Activated naive CD8-positive, alpha-beta T cell (primary cell): ENCODE measurements at regions not wholly inside any gene's neighbourhood (a gene's known extent, or its start where the extent isn't known, plus 50 kb on each side); places are given as distances from the start of the nearest gene placed in this dataset.
"Not testable (repeated sequence)": the region's sequence is repeated elsewhere in the genome, so short reads cannot be mapped to it uniquely, and the experiment has no call there.

Source experiments
- H3K27ac Mint-ChIP-seq: one replicate; pipeline ENCODE4 v1.8.0; 2021; ENCODE audit warnings: mixed read lengths
- H3K27me3 Mint-ChIP-seq: one replicate; pipeline ENCODE4 v1.8.0; 2021; ENCODE audit warnings: mixed read lengths
- H3K36me3 Mint-ChIP-seq: one replicate; pipeline ENCODE4 v1.8.0; 2021; ENCODE audit warnings: mixed read lengths
- H3K4me1 Mint-ChIP-seq: one replicate; pipeline ENCODE4 v1.8.0; 2021; ENCODE audit warnings: low read depth, mixed read lengths
- H3K4me3 Mint-ChIP-seq: one replicate; pipeline ENCODE4 v1.8.0; 2021; ENCODE audit warnings: mild to moderate bottlenecking, mixed read lengths
- H3K9me3 Mint-ChIP-seq: one replicate; pipeline ENCODE4 v1.8.0; 2021; ENCODE audit warnings: low read depth, mixed read lengths

- peaks cover 4% of the 10 kb centered on the region for H3K27me3 Mint-ChIP-seq
- no peak overlapping the region for H3K4me3 Mint-ChIP-seq
- H3K9me3 Mint-ChIP-seq, result no peaks in the 10 kb centered on the region
- no peak overlapping the region for H3K27ac Mint-ChIP-seq
- no peaks in the 10 kb centered on the region for H3K4me1 Mint-ChIP-seq
- H3K36me3 Mint-ChIP-seq, result no peaks in the 10 kb centered on the region
These were observed 426.5 kb upstream of the NFE2L3 start for GRCh38 chr7:25725451-25725850.

- H3K9me3 Mint-ChIP-seq, result no peaks in the 10 kb centered on the region
- H3K27ac Mint-ChIP-seq, result no peak overlapping the region
- no peaks in the 10 kb centered on the region for H3K4me1 Mint-ChIP-seq
- H3K4me3 Mint-ChIP-seq, result no peak overlapping the region
- no peaks in the 10 kb centered on the region for H3K36me3 Mint-ChIP-seq
- peaks cover 4% of the 10 kb centered on the region for H3K27me3 Mint-ChIP-seq
These were observed 425.7 kb upstream of the NFE2L3 start for GRCh38 chr7:25726170-25726780.

- no peaks in the 10 kb centered on the region for H3K4me1 Mint-ChIP-seq
- H3K27me3 Mint-ChIP-seq, result peaks cover 4% of the 10 kb centered on the region
- H3K27ac Mint-ChIP-seq, result no peak overlapping the region
- no peaks in the 10 kb centered on the region for H3K9me3 Mint-ChIP-seq
- H3K4me3 Mint-ChIP-seq, result no peak overlapping the region
- no peaks in the 10 kb centered on the region for H3K36me3 Mint-ChIP-seq
These were observed 425.2 kb upstream of the NFE2L3 start for GRCh38 chr7:25726781-25727311.

- Mint-ChIP-seq H3K4me3 (no peak overlapping the region), H3K4me1 (no peaks in the 10 kb centered on the region), H3K36me3 (no peaks in the 10 kb centered on the region), H3K9me3 (no peaks in the 10 kb centered on the region), H3K27ac (no peak overlapping the region), H3K27me3 (peaks cover 4% of the 10 kb centered on the region)
These were observed 424.6 kb upstream of the NFE2L3 start for GRCh38 chr7:25727446-25727845.

- Mint-ChIP-seq H3K27me3 (peaks cover 4% of the 10 kb centered on the region), H3K4me3 (no peak overlapping the region)
These were observed 424.1 kb upstream of the NFE2L3 start for GRCh38 chr7:25727876-25728275.

GRCh38 chr7:25731068-25731845 is 420.7 kb upstream of the NFE2L3 start:
- H3K27me3 Mint-ChIP-seq, result peaks cover 7% of the 10 kb centered on the region
- H3K9me3 Mint-ChIP-seq, result no peaks in the 10 kb centered on the region
- no peak overlapping the region for H3K4me3 Mint-ChIP-seq
- no peak overlapping the region for H3K27ac Mint-ChIP-seq
- H3K4me1 Mint-ChIP-seq, result no peaks in the 10 kb centered on the region
- no peaks in the 10 kb centered on the region for H3K36me3 Mint-ChIP-seq

More at GRCh38 chr7:25727876-25728275, 424.1 kb upstream of the NFE2L3 start:
- Mint-ChIP-seq H3K36me3 (no peaks in the 10 kb centered on the region), H3K4me1 (no peaks in the 10 kb centered on the region), H3K9me3 (no peaks in the 10 kb centered on the region), H3K27ac (no peak overlapping the region)

- no peaks in the 10 kb centered on the region for H3K4me1 Mint-ChIP-seq
- no peaks in the 10 kb centered on the region for H3K36me3 Mint-ChIP-seq
- H3K27me3 Mint-ChIP-seq, result peaks cover 7% of the 10 kb centered on the region
- no peak overlapping the region for H3K4me3 Mint-ChIP-seq
- H3K9me3 Mint-ChIP-seq, result no peaks in the 10 kb centered on the region
- H3K27ac Mint-ChIP-seq, result no peak overlapping the region
These were observed 420.2 kb upstream of the NFE2L3 start for GRCh38 chr7:25731846-25732245.

GRCh38 chr7:25732766-25733217 is 419.2 kb upstream of the NFE2L3 start:
- no peaks in the 10 kb centered on the region for H3K9me3 Mint-ChIP-seq
- H3K4me3 Mint-ChIP-seq, result no peak overlapping the region
- H3K4me1 Mint-ChIP-seq, result no peaks in the 10 kb centered on the region
- H3K27ac Mint-ChIP-seq, result no peak overlapping the region
- H3K27me3 Mint-ChIP-seq, result peaks cover 9% of the 10 kb centered on the region
- H3K36me3 Mint-ChIP-seq, result no peaks in the 10 kb centered on the region

GRCh38 chr7:25735674-25736242 is 416.2 kb upstream of the NFE2L3 start:
- no peaks in the 10 kb centered on the region for H3K36me3 Mint-ChIP-seq
- H3K9me3 Mint-ChIP-seq, result no peaks in the 10 kb centered on the region
- H3K27ac Mint-ChIP-seq, result no peak overlapping the region
- peaks cover 11% of the 10 kb centered on the region for H3K27me3 Mint-ChIP-seq
- H3K4me1 Mint-ChIP-seq, result no peaks in the 10 kb centered on the region
- no peak overlapping the region for H3K4me3 Mint-ChIP-seq

- Mint-ChIP-seq H3K4me1 (no peaks in the 10 kb centered on the region), H3K27me3 (peaks cover 11% of the 10 kb centered on the region), H3K27ac (no peak overlapping the region), H3K36me3 (no peaks in the 10 kb centered on the region), H3K4me3 (no peak overlapping the region), H3K9me3 (no peaks in the 10 kb centered on the region)
These were observed 413.5 kb upstream of the NFE2L3 start for GRCh38 chr7:25738528-25738927.

- Mint-ChIP-seq H3K9me3 (no peaks in the 10 kb centered on the region), H3K27ac (no peak overlapping the region)
These were observed 412.9 kb upstream of the NFE2L3 start for GRCh38 chr7:25739143-25739542.

GRCh38 chr7:25742316-25742715 is 409.7 kb upstream of the NFE2L3 start:
- Mint-ChIP-seq H3K36me3 (no peaks in the 10 kb centered on the region), H3K9me3 (no peaks in the 10 kb centered on the region), H3K4me1 (no peaks in the 10 kb centered on the region), H3K4me3 (no peak overlapping the region), H3K27ac (no peak overlapping the region), H3K27me3 (peaks cover 6% of the 10 kb centered on the region)

More at GRCh38 chr7:25739143-25739542, 412.9 kb upstream of the NFE2L3 start:
- H3K4me3 Mint-ChIP-seq, result no peak overlapping the region
- peaks cover 9% of the 10 kb centered on the region for H3K27me3 Mint-ChIP-seq
- no peaks in the 10 kb centered on the region for H3K4me1 Mint-ChIP-seq
- no peaks in the 10 kb centered on the region for H3K36me3 Mint-ChIP-seq

GRCh38 chr7:25743670-25744451 is 408.1 kb upstream of the NFE2L3 start:
- H3K4me3 Mint-ChIP-seq, H3K36me3 Mint-ChIP-seq, H3K9me3 Mint-ChIP-seq, H3K27ac Mint-ChIP-seq, H3K27me3 Mint-ChIP-seq, H3K4me1 Mint-ChIP-seq: not testable (repeated sequence)

GRCh38 chr7:25750744-25751508 is 401.1 kb upstream of the NFE2L3 start:
- H3K27ac Mint-ChIP-seq, result no peak overlapping the region
- no peaks in the 10 kb centered on the region for H3K27me3 Mint-ChIP-seq
- no peaks in the 10 kb centered on the region for H3K9me3 Mint-ChIP-seq
- H3K4me3 Mint-ChIP-seq, result no peak overlapping the region
- no peaks in the 10 kb centered on the region for H3K4me1 Mint-ChIP-seq
- H3K36me3 Mint-ChIP-seq, result no peaks in the 10 kb centered on the region
